HG02571 (cell line): ENCODE measurements at regions not wholly inside any gene's neighbourhood (a gene's known extent, or its start where the extent isn't known, plus 50 kb on each side); places are given as distances from the start of the nearest gene placed in this dataset.
"Not testable (repeated sequence)": the region's sequence is repeated elsewhere in the genome, so short reads cannot be mapped to it uniquely, and the experiment has no call there.

Experiments
- ATAC-seq: cut with Tn5 transposase; IDR thresholded peaks from one replicate; pipeline ENCODE4 v1.9.1; 2021; ENCODE audit warnings: mild to moderate bottlenecking, moderate library complexity; ENCODE audit not compliant: unreplicated experiment

- ATAC-seq: no peak
Measured at GRCh38 chr5:62199792-62200716, 106.0 kb upstream of the KIF2A start.

- ATAC-seq: no peak
Measured at GRCh38 chr5:62206150-62206829, 99.7 kb upstream of the KIF2A start.

DNA sequence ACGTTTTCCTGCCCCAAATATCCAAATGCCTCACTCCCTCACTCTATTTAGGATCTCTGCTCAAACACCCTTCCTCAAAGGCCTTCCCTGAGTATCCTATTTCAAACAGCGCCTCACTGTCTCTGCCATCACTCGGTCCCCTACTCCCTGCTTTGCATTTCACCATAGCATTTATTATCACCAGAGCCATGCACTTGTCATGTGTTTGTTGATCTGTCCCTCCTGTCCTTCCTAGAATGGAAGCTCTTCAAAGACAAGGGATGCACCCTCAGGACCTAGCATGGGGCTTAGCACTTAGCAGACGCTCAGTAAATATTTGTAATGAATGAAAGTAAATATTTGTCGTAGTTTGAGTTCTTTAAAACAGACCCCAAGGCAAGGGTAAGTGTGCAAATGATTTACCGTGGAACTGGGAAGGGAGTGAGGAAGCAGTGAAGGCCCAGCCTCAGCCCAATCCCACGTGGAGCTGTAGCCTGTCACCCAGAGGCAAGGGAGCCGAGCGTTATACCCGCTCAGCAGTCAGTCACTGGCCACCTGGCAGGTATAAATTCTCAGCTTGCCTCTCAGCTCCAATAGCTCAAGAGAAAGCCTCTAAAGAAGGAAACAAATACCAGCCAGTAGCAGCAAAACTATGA lies 97.7 kb upstream of the KIF2A start:
- ATAC-seq: no peak

DNA sequence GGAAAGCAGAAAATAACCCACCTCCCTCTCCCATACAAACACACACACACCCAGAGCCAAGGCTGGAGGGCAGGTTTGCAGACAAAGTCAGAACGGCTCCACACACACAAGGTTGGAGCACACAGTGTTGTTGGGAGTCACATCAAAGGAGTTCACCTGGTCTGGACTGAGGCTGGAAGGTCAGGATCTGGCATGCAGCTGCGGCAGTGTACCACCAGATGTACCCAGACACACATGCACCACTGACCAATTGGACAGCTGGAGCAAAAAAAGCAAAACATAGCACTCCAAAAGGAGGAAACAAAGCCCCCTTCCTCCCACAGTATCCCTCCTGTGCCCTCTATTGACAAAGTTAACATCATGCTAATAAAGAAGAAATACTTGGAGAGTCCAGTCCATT lies 94.6 kb upstream of the KIF2A start:
- no peak for ATAC-seq

- no peak for ATAC-seq
Measured at GRCh38 chr5:62212648-62213047, 93.4 kb upstream of the KIF2A start.

GRCh38 chr5:62214701-62215100 lies 91.3 kb upstream of the KIF2A start:
- no peak for ATAC-seq

GRCh38 chr5:62216603-62217002 lies 89.4 kb upstream of the KIF2A start:
- ATAC-seq: not testable (repeated sequence)

- not testable (repeated sequence) for ATAC-seq
Measured at GRCh38 chr5:62217095-62217494, 88.9 kb upstream of the KIF2A start.

GRCh38 chr5:62218860-62219259 lies 87.1 kb upstream of the KIF2A start:
- ATAC-seq: not testable (repeated sequence)

DNA sequence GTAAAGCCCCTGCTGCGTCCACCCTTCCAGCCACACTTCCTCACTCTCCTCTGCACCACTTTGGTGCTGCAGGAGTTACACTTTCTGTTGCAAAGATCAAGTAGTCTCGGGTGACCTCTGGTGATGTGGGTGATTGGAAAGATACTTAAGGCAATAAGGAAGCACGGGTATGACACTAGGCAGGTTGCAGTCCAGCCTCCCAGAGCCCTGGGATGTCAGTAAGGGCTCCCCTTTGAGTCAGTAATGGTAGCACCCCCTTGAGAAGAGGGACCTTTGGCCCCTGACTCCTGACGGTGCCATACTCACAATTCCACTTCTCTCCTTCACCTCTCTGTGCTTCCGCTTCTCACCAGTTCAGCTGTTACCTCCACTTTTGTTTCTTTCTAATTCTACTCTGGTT lies 84.1 kb upstream of the KIF2A start:
- ATAC-seq: not testable (repeated sequence)

- not testable (repeated sequence) for ATAC-seq
Measured at GRCh38 chr5:62222305-62222704, 83.7 kb upstream of the KIF2A start.

GRCh38 chr5:62223312-62223670 lies 82.7 kb upstream of the KIF2A start:
- ATAC-seq: peak; percentile 94

- not testable (repeated sequence) for ATAC-seq
Measured at GRCh38 chr5:62224987-62225601, 80.9 kb upstream of the KIF2A start.

- not testable (repeated sequence) for ATAC-seq
Measured at GRCh38 chr5:62230876-62231388, 75.1 kb upstream of the KIF2A start.

DNA sequence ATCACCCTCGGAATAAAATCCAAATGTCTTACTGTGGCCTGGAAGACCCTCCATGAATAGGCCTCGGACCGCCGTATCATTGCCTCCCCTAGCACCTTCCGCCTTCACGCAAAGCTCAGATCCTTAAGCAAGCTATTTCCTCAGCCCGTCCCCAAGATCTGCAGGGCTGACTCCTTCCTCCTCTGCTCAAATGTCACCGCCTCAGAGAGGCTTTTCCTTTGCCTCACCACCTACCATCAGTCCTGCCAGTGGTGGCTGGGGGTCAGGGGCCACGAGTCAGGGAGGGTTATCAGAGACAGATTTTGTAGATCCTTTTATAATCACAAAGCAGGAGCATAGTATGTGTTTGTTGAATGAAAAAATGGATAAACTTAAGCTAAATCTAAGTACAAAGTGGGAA lies 74.4 kb upstream of the KIF2A start:
- ATAC-seq: no peak

DNA sequence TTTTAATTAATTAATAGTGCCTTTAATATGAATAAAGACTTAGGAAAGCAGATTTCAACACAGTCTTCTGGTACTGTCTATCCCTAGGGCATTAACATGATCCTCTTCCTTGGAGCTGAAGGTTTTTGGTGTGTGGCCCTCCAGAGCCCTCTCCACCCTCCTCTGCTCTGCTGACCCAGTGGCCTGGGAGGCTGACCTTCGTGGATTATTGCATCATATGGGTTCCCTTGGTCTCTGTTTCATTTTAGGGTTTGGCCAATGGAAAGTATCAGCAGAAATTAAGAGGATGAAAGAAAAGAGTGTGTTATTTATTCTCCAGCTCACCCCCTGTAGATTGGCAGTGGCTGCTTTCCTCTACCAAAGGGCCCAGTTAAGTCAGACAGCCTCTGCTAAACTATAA lies 73.8 kb upstream of the KIF2A start:
- not testable (repeated sequence) for ATAC-seq

GRCh38 chr5:62233083-62234046 lies 72.6 kb upstream of the KIF2A start:
- ATAC-seq: peak; percentile 49

DNA sequence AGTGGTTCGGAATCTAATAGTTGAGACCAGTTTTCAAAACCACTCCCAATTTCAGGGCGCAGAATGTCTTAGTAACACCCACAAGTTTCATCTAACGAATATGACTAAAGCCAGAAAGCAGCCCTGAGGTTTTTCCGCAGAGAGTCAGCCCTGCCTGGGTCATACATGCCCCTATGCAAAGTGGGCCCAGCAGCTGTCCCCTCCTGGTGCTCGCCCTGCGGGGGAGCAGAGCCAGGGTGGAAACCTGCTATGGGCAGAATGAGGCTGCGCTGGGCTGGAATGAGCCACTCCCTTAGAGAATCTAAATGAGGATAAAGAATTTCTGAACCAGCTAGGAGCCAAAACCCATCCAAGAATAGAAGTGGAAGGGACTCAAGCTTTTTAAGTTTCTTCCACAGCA lies 69.4 kb upstream of the KIF2A start:
- ATAC-seq: peak; percentile 74

DNA sequence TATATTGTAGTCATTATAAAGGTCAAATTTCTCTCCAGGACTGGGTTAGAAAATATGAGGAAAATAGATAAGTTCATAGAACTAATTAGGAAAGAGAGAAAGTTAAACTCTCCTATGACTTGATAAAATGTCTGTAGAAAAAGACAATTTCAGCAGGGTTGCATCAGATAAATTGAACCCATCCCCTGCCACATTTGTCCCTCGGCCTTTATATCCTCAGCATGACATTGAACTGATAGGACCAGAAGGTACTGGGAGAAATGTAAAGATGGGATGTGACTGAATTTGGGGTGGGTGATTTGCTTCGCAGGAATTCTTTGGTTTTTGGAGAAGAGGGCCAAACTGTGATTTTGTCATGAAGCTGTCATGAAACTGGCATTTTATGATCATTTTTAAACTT lies 68.1 kb upstream of the KIF2A start:
- not testable (repeated sequence) for ATAC-seq

DNA sequence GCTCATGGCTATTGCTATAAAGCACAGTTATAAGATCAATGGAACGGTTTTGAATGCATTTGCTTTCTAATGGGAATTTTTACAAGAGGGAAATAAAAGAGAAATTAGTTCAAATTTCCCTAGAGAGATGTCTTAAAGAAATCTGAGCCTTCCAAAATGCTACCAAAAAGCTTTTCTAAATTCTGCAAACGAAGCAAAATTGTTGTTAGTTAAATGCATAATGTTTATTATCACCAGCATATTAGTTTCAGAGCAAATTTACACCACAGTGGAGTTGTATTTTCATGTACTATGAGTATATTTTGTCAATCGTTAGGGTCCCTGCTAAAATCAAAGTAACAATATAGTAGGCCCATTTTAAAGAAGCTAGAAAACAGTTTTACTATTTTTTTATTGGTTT lies 67.4 kb upstream of the KIF2A start:
- not testable (repeated sequence) for ATAC-seq
